WI38 (cell line): ENCODE measurements at regions not wholly inside any gene's neighbourhood (a gene's known extent, or its start where the extent isn't known, plus 50 kb on each side); places are given as distances from the start of the nearest gene placed in this dataset.

Experiments
- H3K4me3 ChIP-seq: 2 replicates; pipeline ENCODE4 v1.5.1; 2011; ENCODE audit warnings: low read depth, mild to moderate bottlenecking, control low read depth, low read length
- TF ChIP-seq, protein P1 (sequence below): IDR thresholded peaks from 2 replicates; pipeline ENCODE4 v1.5.1; 2012; ENCODE audit warnings: low read depth, mild to moderate bottlenecking, control low read depth, low read length

DNA sequence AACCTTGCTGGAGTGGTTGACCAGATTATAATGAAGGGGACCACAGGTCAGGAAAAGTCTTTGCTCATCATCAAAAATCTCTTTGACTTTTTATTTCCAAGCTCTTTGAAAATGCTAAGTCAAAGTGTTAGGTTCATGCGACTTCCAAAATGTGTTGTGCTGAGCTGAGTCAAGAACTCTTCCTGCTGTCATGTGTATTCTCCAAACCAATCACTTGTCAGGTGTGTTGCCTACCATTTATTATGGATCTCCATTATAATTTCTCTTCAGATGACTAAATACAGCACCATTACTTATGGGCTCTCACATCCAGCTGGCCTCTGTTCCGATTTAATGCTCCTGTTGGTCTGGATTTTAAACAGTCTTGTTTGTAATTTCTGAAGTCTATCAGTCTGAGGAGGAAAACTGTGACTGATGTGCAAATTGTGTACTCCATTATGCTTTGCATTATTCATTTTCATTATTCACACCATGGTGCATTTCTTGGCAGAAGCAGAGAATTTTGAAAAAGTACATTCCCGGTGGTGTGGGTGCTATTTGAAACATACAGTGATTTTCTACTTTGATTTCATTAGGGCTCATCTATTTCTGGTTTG, 562.5 kb downstream of the LMO7 start:
- no peak overlapping the region for H3K4me3 ChIP-seq
- TF ChIP-seq, protein P1, sequence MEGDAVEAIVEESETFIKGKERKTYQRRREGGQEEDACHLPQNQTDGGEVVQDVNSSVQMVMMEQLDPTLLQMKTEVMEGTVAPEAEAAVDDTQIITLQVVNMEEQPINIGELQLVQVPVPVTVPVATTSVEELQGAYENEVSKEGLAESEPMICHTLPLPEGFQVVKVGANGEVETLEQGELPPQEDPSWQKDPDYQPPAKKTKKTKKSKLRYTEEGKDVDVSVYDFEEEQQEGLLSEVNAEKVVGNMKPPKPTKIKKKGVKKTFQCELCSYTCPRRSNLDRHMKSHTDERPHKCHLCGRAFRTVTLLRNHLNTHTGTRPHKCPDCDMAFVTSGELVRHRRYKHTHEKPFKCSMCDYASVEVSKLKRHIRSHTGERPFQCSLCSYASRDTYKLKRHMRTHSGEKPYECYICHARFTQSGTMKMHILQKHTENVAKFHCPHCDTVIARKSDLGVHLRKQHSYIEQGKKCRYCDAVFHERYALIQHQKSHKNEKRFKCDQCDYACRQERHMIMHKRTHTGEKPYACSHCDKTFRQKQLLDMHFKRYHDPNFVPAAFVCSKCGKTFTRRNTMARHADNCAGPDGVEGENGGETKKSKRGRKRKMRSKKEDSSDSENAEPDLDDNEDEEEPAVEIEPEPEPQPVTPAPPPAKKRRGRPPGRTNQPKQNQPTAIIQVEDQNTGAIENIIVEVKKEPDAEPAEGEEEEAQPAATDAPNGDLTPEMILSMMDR = no peak

DNA sequence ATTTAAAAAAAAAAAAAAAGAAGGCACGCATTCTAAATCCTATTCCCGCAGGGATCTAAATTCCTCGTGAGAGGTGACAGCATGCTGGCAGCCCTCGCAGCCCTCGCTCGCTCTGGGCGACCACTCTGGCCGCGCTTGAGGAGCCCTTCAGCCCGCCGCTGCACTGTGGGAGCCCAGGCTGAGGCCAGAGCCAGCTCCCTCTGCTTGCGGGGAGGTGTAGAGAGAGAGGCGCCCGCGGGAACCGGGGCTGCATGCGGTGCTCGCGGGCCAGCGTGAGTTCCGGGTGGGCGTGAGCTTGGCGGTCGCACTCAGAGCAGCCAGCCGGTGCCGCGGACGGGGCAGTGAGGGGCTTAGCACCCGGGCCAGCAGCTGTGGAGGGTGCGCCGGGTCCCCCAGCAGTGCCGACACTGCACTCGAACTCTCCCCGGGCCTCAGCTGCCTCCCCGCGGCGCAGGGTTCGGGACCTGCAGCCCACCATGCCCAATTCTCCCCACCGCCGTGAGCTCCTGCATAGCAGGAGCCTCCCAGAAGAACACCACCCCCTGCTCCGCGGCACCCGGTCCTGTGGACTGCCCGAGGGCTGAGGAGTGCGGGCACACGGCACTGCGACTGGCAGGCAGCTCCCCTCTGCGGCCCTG, 553.9 kb downstream of the LMO7 start:
- TF ChIP-seq, protein P1 = no peak
- H3K4me3 ChIP-seq = no peak overlapping the region

DNA sequence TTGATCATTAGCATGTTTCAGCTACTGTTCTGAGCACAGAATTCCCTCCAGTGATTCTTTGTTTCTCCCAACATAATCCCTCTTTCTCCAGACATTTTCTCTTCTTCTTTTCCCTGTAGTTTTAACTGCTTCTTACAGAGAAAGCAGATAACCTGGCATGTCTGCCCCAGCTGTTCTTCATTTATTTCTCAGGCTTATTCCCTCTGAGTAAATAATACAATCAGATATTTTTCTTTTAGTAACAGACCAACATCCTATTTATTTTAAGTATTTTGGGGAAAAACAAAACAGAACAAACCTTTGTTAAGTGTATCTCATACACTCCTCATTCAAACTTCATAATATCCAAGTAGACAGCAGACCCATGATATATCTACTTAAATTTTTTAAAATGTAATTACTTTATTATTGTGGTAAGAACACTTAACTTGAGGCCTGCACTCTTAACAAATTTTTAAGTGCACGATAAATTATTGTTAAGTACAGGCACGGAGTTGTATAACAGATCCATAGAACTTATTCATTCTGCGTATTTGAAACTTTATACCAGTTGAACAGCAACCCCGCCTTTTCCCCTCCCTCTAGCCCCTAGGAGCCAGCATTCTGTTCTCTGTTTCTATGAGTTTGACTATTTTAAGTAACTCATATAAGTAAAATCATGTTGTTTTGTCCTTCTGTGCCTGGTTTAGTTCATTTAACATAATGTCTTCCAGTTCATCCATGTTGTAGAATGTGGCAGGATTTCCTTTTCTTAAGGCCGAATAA, 540.0 kb downstream of the LMO7 start:
- TF ChIP-seq, protein P1 = no peak
- H3K4me3 ChIP-seq = no peak overlapping the region

DNA sequence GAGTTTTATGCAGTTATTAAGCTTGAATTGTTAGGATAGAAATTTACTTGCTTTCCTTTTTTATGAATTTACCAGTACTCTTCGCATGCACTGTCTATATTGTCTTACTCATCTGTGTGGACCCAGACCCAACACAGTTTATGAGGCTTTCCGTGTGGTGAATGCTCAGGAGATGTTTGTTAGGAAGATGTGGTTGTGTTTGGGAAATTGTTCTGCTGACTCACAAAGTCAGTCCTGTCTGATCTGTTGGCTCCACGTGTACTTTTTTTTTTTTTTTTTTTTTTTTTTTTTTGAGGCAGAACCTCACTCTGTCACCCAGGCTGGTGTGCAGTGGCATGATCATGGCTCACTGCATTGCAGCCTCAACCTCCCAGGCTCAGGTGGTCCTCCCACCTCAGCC, 532.5 kb downstream of the LMO7 start:
- no peak overlapping the region for H3K4me3 ChIP-seq
- TF ChIP-seq, protein P1 = no peak

DNA sequence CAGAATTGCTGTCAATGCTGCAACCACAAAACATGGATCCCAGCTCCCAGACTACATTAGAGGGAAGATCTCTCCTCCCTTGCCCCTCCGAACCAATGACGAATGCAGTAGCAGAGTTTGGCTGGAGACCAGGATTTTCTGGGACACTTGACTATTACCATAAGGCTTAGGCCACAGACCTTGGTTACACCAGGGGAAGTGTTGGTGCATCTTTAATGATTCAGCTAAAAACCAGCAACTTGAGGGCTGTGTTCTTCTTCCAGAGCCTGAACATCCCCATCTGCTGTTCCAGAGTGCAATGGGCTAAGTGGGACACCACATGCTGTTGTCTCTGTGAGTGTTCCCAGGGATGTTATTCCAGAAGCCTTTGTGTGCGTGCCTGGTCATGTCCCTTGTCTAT, 528.2 kb downstream of the LMO7 start:
- TF ChIP-seq, protein P1 = no peak
- no peak overlapping the region for H3K4me3 ChIP-seq

DNA sequence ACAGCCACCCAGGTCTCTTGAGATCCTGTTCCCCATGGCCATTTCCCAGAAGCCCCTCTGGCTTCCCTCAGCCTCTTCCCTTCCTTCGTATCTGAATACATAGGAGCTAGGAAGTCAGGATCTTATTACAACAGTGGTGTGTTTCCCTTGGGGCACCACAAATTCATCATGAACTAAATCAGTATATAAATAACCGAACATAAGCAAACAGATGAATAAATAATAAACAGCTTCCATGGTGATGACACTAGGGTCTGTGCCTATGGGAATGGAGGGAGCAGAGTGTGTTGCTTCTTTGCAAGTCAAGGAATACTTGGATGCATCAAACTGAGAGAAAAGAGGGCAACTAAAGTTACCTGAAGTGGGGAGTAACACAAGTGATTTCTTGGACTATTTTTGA, 527.6 kb downstream of the LMO7 start:
- TF ChIP-seq, protein P1 = no peak
- no peak overlapping the region for H3K4me3 ChIP-seq
